ENCODE measurements at regions not wholly inside any gene's neighbourhood (a gene's known extent, or its start where the extent isn't known, plus 50 kb on each side); places are given as distances from the start of the nearest gene placed in this dataset.

- DNase-seq, result peak; percentile 17
These were observed 151.8 kb upstream of the ADRA1B start for GRCh38 chr5:159764283-159765134.

DNA sequence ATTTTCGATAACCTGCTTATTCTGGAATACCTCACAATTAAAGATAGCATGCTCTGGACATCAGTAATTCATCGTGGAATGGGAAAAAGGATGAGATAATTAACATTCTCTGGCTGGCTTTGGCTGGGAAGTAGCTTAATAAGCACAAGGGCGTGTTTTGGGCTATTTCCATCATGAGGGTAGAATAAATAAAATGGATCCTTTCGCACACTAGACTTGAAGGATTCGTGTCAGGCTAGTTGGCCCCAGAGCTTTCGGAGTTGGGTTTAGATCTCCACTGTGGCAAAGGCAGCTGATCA is 151.2 kb upstream of the ADRA1B start:
- DNase-seq, result no peak

- no peak for DNase-seq
These were observed 150.3 kb upstream of the ADRA1B start for GRCh38 chr5:159765760-159766517.

GRCh38 chr5:159768243-159768642 is 148.0 kb upstream of the ADRA1B start:
- no peak for DNase-seq

DNA sequence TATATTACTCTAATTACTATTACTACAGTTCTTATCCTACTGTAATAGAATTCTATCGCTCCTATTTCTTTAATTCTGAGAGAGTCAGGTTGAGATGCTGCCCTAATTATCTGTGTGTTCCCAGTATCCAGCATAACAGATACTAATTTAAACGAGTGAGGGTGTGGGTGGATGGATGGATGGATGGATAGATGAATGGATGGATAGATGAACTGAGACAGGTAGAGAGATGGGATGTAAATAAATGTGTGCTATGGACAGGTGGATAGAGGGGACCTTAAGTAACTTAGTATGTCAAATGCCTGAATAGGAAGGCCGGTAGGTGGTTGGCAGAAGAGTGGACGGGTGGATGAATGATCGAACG is 143.6 kb upstream of the ADRA1B start:
- DNase-seq, result no peak

DNA sequence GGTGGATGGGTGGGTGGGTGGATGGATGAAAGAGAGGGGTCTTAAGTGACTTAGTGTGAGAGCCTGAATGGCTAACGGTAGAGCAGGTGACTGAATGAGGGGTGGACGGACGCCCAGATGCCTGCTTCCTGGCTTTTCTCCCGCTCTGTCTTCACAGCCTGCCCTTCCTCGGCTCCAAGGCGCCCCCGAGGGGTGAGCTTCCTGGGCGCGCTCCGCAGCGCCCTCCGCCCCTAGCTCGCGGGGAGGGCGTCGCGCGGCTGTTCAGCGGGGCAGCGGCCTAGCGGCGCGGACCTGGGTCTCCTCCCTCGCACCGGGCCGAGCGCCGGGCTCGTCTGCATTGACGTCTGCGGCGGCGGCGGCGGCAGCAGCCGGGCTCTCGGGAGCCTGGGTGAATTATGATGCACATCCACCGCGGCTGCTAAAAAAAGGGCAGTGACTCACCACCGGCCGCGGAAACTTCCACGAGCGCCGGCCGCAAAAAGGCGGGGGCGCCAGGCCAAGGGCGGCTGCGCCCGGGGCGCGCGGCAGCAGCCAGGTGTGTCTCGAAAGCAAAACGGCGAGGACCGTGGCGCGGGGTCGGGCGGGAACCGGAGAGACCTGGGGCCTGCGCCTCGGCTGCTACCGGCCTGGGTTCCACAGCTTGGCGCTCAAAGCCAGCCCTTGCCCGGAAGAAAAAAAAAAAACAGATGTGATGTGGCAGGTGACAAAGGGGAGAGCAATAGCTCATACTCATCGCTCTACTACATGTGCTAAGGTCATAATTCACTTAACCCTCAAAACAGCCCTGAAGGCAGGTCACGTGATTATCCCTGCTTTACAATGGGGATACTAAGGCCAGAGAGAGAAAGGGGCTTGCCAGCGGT is 143.0 kb upstream of the ADRA1B start:
- peak; percentile 90 for DNase-seq

- no peak for DNase-seq
These were observed 141.7 kb upstream of the ADRA1B start for GRCh38 chr5:159774476-159775031.

DNA sequence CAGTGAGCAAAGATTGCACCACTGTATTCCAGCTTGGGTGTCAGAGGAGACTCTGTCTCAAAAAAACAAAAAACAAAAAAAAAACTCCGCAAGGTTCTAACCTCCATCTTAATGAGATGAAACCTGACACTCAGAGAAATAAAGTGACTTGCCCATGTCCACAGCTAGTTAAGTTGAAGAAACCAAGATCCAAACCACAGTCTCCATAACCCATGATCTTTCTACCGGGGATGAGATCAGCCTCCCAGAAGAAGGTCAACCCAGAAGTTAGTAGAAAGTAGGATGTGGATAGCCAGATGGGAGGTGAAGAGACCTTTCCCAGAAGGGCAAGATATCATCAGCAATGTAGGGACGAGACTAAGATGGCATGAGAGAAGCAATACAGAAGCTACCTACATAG is 140.4 kb upstream of the ADRA1B start:
- no peak for DNase-seq

GRCh38 chr5:159777049-159777660 is 139.1 kb upstream of the ADRA1B start:
- no peak for DNase-seq

- DNase-seq, result no peak
These were observed 136.8 kb upstream of the ADRA1B start for GRCh38 chr5:159779481-159779880.

- DNase-seq, result no peak
These were observed 136.0 kb upstream of the ADRA1B start for GRCh38 chr5:159780246-159780645.

GRCh38 chr5:159781626-159782157 is 134.6 kb upstream of the ADRA1B start:
- DNase-seq, result no peak

DNA sequence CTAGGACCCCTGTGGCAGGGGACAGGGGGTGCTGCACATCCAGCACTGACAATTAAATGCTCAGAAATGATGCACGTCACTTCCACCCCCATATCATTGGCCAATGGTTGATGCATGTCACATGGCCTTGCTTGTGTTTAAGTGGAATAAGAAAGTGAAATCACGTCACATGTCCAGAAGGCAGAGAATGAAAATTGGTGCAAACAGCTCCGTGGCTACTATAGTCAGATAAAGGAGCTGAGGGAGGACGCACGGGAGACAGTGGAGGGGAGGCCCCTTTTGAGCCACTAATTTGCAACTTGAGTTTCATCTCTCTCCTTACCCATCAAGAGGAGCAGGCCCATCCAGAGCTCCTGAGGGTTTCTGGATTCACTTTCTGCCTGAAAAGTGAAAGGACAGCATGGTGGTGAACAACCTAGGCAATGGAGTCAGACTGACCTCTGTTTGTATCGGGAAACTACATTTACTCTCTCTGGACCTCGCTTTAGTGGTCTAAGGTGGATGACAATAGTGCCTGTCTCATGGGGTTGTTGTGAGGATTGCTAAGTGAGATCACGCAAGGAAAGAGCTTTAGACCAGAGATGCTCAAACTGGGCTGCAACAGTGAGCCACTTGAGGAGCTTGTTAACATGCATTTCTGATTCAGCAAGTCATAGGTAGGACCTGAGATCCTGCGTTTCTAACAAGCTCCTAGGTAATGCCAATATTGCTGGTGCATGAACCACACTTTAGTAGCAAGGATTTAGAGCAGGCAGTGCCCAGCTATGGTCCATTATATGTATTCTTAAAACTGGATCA is 133.9 kb upstream of the ADRA1B start:
- DNase-seq, result peak; percentile 37

GRCh38 chr5:159782995-159783300 is 133.3 kb upstream of the ADRA1B start:
- DNase-seq, result no peak

DNA sequence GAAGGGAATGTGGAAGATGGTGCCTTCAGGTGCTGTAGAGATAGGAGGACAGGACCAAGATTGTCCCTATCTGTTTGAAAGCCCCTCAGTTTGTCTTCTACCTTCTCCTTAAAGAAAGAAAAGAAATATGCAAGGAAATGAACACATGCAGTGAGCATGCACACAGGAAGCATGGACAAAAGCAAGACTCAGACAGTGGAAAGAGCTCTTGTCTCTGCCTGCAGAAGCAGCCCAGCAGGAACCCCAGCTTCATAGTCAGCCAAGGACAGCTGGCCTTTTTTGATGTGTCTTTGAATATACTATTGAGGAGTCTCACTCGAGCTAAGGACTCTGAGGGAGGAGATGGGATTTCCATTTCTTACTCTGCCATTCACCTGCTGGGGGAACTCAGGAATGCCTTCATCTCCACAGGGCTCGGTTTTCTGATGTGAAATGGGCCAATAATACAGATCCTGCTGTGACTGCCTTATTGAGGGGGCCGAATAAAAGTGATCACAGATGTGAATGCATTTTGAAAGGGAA is 132.5 kb upstream of the ADRA1B start:
- no peak for DNase-seq

DNA sequence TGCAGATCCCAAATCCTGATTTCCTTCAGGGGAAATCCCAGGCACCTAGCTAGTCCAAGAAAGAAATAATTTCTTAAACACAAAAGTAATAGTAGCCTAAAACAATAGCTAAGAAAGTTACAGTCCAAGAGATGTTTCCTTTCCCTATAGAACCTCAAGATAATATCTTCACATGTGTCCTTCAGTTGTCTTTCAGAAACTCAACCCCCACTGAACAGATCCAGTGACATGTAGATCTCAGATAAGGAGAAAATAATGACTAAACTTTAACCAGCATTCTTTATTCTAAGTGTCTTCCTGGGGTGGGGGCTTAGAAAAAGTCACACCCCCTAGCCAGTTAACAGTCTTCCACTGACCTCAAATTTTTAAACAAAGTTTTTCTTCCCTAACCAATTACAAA is 131.3 kb upstream of the ADRA1B start:
- no peak for DNase-seq

DNA sequence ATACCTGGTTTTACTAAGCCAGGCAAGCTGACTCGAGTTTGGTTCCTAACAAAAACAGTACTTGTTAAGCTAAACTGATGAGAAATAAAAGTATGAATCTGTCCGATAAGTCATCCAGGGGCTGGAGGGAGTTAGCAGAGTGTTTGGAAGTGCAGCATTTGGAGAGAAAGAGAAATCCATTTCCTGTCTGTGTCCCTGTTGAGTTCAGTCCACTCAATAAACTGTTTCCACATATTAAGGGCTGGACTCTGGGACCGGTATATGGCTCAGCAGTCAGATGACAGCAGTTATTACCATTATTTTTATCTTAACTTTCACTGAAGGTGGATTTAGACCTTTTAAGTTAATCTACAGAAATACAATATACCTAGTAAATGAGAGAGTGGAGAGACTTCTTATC is 130.6 kb upstream of the ADRA1B start:
- no peak for DNase-seq

GRCh38 chr5:159786201-159786600 is 130.1 kb upstream of the ADRA1B start:
- DNase-seq, result no peak

- no peak for DNase-seq
These were observed 129.2 kb upstream of the ADRA1B start for GRCh38 chr5:159786901-159787691.

GRCh38 chr5:159787837-159788236 is 128.4 kb upstream of the ADRA1B start:
- no peak for DNase-seq

- DNase-seq, result no peak
These were observed 127.4 kb upstream of the ADRA1B start for GRCh38 chr5:159788835-159789331.

Data from activated CD4-positive, alpha-beta T cell treated with anti-CD3 and anti-CD28 coated beads for 48 hours (primary cell).